ENCODE measurements at regions not wholly inside any gene's neighbourhood (a gene's known extent, or its start where the extent isn't known, plus 50 kb on each side); places are given as distances from the start of the nearest gene placed in this dataset.

DNA sequence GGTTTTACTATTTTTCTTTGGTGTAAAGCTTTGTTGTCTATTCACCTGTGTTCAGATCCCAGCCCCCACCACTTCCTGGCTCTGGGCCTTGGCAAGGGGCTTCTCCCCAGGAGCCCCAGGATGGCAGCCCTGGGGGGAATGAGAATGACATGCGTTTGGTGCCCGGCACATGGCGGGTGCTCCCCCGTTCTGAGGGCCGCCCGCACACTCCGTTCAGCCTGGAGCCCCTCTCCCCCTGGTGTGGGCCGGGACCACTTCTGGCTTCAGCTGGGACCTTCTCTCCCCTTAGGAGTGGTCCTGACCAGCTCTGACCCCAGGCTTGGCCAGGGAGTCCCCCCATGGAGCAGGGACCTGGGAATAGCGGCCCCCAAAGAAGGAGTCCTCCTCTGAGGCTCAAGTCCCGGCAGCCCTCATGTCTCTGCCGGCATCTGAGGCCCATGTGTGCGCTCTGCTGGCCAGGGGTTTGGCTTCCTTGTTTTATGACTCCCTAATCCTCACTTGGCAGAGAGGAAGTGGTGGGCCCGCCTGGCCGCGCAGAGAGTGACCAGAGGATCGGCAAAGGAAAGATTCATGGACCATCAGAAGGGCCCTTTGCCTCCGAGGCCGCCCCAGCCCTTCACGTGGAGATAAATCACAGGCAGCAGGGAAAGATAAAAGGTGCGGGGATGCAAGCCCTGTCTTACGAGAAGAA lies 57.0 kb upstream of the LMX1B start:
- Mint-ChIP-seq H3K4me1 (ENCODE audit: unreplicated experiment) (no peaks in the 10 kb centered on the region), H3K36me3 (ENCODE audit: low read depth, unreplicated experiment) (no peaks in the 10 kb centered on the region), H3K27ac (ENCODE audit: unreplicated experiment) (no peak overlapping the region), H3K4me3 (ENCODE audit: unreplicated experiment) (no peak overlapping the region), H3K27me3 (ENCODE audit: unreplicated experiment) (peaks cover 3% of the 10 kb centered on the region), H3K9me3 (ENCODE audit: unreplicated experiment) (no peaks in the 10 kb centered on the region)
- TF ChIP-seq, protein P1, sequence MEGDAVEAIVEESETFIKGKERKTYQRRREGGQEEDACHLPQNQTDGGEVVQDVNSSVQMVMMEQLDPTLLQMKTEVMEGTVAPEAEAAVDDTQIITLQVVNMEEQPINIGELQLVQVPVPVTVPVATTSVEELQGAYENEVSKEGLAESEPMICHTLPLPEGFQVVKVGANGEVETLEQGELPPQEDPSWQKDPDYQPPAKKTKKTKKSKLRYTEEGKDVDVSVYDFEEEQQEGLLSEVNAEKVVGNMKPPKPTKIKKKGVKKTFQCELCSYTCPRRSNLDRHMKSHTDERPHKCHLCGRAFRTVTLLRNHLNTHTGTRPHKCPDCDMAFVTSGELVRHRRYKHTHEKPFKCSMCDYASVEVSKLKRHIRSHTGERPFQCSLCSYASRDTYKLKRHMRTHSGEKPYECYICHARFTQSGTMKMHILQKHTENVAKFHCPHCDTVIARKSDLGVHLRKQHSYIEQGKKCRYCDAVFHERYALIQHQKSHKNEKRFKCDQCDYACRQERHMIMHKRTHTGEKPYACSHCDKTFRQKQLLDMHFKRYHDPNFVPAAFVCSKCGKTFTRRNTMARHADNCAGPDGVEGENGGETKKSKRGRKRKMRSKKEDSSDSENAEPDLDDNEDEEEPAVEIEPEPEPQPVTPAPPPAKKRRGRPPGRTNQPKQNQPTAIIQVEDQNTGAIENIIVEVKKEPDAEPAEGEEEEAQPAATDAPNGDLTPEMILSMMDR (IDR thresholded peaks at IDR 0.05; ENCODE audit: unreplicated experiment), result no peak
- no peak for DNase-seq (ENCODE audit: low spot score)

GRCh38 chr9:126558051-126558665 lies 55.6 kb upstream of the LMX1B start:
- TF ChIP-seq, protein P1 (IDR thresholded peaks at IDR 0.05; ENCODE audit: unreplicated experiment), result peak; percentile 92
- peak; percentile 68 for DNase-seq (ENCODE audit: low spot score)
- H3K4me3 Mint-ChIP-seq (ENCODE audit: unreplicated experiment), result no peak overlapping the region
- no peak overlapping the region for H3K27ac Mint-ChIP-seq (ENCODE audit: unreplicated experiment)
- H3K27me3 Mint-ChIP-seq (ENCODE audit: unreplicated experiment), result peaks cover 4% of the 10 kb centered on the region
- no peaks in the 10 kb centered on the region for H3K36me3 Mint-ChIP-seq (ENCODE audit: low read depth, unreplicated experiment)
- H3K9me3 Mint-ChIP-seq (ENCODE audit: unreplicated experiment), result no peaks in the 10 kb centered on the region
- no peaks in the 10 kb centered on the region for H3K4me1 Mint-ChIP-seq (ENCODE audit: unreplicated experiment)

DNA sequence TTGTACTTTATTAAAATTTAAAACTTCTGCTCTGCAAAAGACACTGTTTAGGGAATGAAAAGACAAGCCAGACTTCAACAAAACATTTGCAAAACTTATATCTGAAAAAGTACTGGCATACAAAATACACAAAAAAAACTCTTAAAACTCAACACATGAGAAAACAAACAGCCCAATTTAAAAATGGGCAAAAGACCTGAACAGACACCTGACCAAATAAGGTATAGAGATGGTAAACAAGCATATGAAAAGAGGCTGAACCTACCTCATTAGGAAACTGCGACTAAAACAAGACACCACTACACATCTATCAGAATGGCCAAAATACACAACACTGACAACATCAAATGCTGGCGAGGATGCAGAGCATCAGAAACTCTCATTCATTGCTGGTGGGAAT lies 54.4 kb upstream of the LMX1B start:
- TF ChIP-seq, protein P1 (IDR thresholded peaks at IDR 0.05; ENCODE audit: unreplicated experiment), result no peak
- Mint-ChIP-seq H3K27ac (ENCODE audit: unreplicated experiment) (no peak overlapping the region), H3K27me3 (ENCODE audit: unreplicated experiment) (peaks cover 5% of the 10 kb centered on the region), H3K36me3 (ENCODE audit: low read depth, unreplicated experiment) (no peaks in the 10 kb centered on the region), H3K9me3 (ENCODE audit: unreplicated experiment) (no peaks in the 10 kb centered on the region), H3K4me3 (ENCODE audit: unreplicated experiment) (no peak overlapping the region), H3K4me1 (ENCODE audit: unreplicated experiment) (peaks cover 5% of the 10 kb centered on the region)
- no peak for DNase-seq (ENCODE audit: low spot score)

- Mint-ChIP-seq H3K4me3 (ENCODE audit: unreplicated experiment) (no peak overlapping the region), H3K27me3 (ENCODE audit: unreplicated experiment) (peaks cover 10% of the 10 kb centered on the region), H3K27ac (ENCODE audit: unreplicated experiment) (no peak overlapping the region), H3K4me1 (ENCODE audit: unreplicated experiment) (peaks cover 8% of the 10 kb centered on the region), H3K9me3 (ENCODE audit: unreplicated experiment) (no peaks in the 10 kb centered on the region), H3K36me3 (ENCODE audit: low read depth, unreplicated experiment) (peaks cover 4% of the 10 kb centered on the region)
- DNase-seq (ENCODE audit: low spot score), result no peak
- TF ChIP-seq, protein P1 (IDR thresholded peaks at IDR 0.05; ENCODE audit: unreplicated experiment), result no peak
Observed at GRCh38 chr9:126561582-126561981, 52.1 kb upstream of the LMX1B start.

GRCh38 chr9:126563556-126563955 lies 50.2 kb upstream of the LMX1B start:
- H3K36me3 Mint-ChIP-seq (ENCODE audit: low read depth, unreplicated experiment), result peaks cover 4% of the 10 kb centered on the region
- peaks cover 8% of the 10 kb centered on the region for H3K4me1 Mint-ChIP-seq (ENCODE audit: unreplicated experiment)
- DNase-seq (ENCODE audit: low spot score), result no peak
- no peak overlapping the region for H3K27ac Mint-ChIP-seq (ENCODE audit: unreplicated experiment)
- no peak overlapping the region for H3K4me3 Mint-ChIP-seq (ENCODE audit: unreplicated experiment)
- H3K9me3 Mint-ChIP-seq (ENCODE audit: unreplicated experiment), result no peaks in the 10 kb centered on the region
- H3K27me3 Mint-ChIP-seq (ENCODE audit: unreplicated experiment), result peaks cover 7% of the 10 kb centered on the region
- TF ChIP-seq, protein P1 (IDR thresholded peaks at IDR 0.05; ENCODE audit: unreplicated experiment), result no peak
